Adrenal gland (tissue), 5 donors: ENCODE measurements at regions not wholly inside any gene's neighbourhood (a gene's known extent, or its start where the extent isn't known, plus 50 kb on each side); places are given as distances from the start of the nearest gene placed in this dataset.

Experiments
- POLR2A ChIP-seq, 2 donors: fragments of 450-650 bp; IDR thresholded peaks; one replicate each; pipeline ENCODE4 v1.6.1; 2017; ENCODE audit warnings: antibody characterized with exemption in 2 of 2, mild to moderate bottlenecking in 2 of 2, moderate library complexity in 1 of 2
- TF ChIP-seq, protein P1 (sequence below), 6 experiments: fragments of 450-650 bp in 4 of 6; fragments of 200-600 bp in 2 of 6; sonication (generic) in 1 of 6; IDR thresholded peaks; 1 replicate in 5 of 6; 2 replicates in 1 of 6; pipeline versions ENCODE4 v1.5.1 to v1.8.0; 2016 to 2021; ENCODE audit warnings: antibody characterized with exemption in 6 of 6, mild to moderate bottlenecking in 2 of 6, moderate library complexity in 1 of 6
- donor health status: DM: no; HTN: no; CAD: no.

DNA sequence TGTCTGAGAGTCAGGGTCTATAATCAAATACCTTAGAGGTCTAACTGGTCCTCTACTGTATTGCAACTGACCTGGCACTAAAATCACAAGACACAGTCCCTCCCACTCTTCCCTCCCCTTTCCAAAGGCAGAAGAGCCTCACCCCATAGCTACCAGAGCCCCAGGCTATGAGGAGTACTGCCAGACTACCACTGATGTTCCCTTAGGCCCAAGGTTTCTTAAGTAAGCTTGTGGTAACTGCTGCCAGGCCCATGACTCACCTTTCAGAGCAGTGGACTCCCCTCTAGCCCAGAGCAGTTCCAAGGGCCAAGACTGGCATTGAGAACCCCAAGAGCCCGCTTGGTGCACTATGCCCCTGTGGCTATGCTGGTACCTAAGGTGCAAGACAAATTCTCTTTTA, 1193.4 kb downstream of the DSC3 start:
- TF ChIP-seq, protein P1, sequence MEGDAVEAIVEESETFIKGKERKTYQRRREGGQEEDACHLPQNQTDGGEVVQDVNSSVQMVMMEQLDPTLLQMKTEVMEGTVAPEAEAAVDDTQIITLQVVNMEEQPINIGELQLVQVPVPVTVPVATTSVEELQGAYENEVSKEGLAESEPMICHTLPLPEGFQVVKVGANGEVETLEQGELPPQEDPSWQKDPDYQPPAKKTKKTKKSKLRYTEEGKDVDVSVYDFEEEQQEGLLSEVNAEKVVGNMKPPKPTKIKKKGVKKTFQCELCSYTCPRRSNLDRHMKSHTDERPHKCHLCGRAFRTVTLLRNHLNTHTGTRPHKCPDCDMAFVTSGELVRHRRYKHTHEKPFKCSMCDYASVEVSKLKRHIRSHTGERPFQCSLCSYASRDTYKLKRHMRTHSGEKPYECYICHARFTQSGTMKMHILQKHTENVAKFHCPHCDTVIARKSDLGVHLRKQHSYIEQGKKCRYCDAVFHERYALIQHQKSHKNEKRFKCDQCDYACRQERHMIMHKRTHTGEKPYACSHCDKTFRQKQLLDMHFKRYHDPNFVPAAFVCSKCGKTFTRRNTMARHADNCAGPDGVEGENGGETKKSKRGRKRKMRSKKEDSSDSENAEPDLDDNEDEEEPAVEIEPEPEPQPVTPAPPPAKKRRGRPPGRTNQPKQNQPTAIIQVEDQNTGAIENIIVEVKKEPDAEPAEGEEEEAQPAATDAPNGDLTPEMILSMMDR (IDR thresholded peaks at IDR 0.05) = no peak
- TF ChIP-seq POLR2A (IDR thresholded peaks at IDR 0.05) = no peak
